ENCODE measurements at regions not wholly inside any gene's neighbourhood (a gene's known extent, or its start where the extent isn't known, plus 50 kb on each side); places are given as distances from the start of the nearest gene placed in this dataset.

- Histone ChIP-seq H3K36me3 (replicated peaks in 1 of 2; ENCODE audit: control extremely low read depth in 1 of 2, control insufficient read depth in 1 of 2, extremely low read depth in 1 of 2, insufficient read depth in 2 of 2, low read length in 1 of 2) (no peaks in the 10 kb centered on the region), H3K27ac (ENCODE audit: low read length in 2 of 2) (no peak overlapping the region), H3K4me3 (ENCODE audit: control extremely low read depth in 1 of 5, extremely low read depth in 1 of 5, insufficient read depth in 1 of 5, low read depth in 2 of 5, low read length in 4 of 5) (no peak overlapping the region), H2AFZ (ENCODE audit: insufficient read depth, low read depth, low read length, poor library complexity, severe bottlenecking) (no peak overlapping the region), H3K4me2 (replicated peaks; ENCODE audit: low read depth, low read length, poor library complexity, severe bottlenecking) (no peak overlapping the region), H3K9me3 (ENCODE audit: control extremely low read depth in 1 of 3, control insufficient read depth in 2 of 3, insufficient read depth in 1 of 3, low read length in 2 of 3) (peaks cover 0 to 3% (median 0%) of the 10 kb centered on the region in 3 donors), H3K9ac (ENCODE audit: low read length) (no peak overlapping the region), H3K79me2 (ENCODE audit: control insufficient read depth, insufficient read depth, low read length) (no peaks in the 10 kb centered on the region), H3K27me3 (replicated peaks in 1 of 4; ENCODE audit: control extremely low read depth in 1 of 4, control insufficient read depth in 3 of 4, insufficient read depth in 4 of 4, low read length in 3 of 4) (peaks cover 0 to 27% (median 6%) of the 10 kb centered on the region in 4 experiments), H4K20me1 (ENCODE audit: control insufficient read depth, insufficient read depth, low read length, poor library complexity, severe bottlenecking) (no peaks in the 10 kb centered on the region), H3K4me1 (ENCODE audit: control insufficient read depth in 2 of 2, insufficient read depth in 2 of 2, low read length in 2 of 2) (no peaks in the 10 kb centered on the region)
- Mint-ChIP-seq H3K4me1 (no peaks in the 10 kb centered on the region), H3K4me3 (no peak overlapping the region), H3K27ac (no peak overlapping the region), H3K9me3 (ENCODE audit: insufficient read depth) (peaks cover 2% of the 10 kb centered on the region), H3K27me3 (peaks cover 32% of the 10 kb centered on the region)
- TF ChIP-seq EZH2 (IDR thresholded peaks at IDR 0.05; ENCODE audit: borderline replicate concordance, insufficient read depth, low read depth, low read length, poor library complexity, severe bottlenecking) (no peak), CTCF (IDR thresholded peaks at IDR 0.05) (no peak)
- POLR2A ChIA-PET: no interaction called here
- intact Hi-C loops (cut with micrococcal nuclease): no loop called here
- DNase-seq: no peak
- CTCF ChIA-PET: no interaction called here
- 58% methylated on average over 2 of the region's 5 CpGs for WGBS (ENCODE audit: insufficient coverage)
- no peak for ATAC-seq (ENCODE audit: low read depth)
Observed at GRCh38 chr6:165844232-165844631, 181.2 kb upstream of the PDE10A start.

GRCh38 chr6:165843568-165844113, 180.6 kb upstream of the PDE10A start:
- intact Hi-C loops (cut with micrococcal nuclease): no loop called here
- H3K27me3 Mint-ChIP-seq: peaks cover 29% of the 10 kb centered on the region

More at GRCh38 chr6:165843568-165844113, 180.6 kb upstream of the PDE10A start:
- DNase-seq (no peak), ATAC-seq (ENCODE audit: low read depth) (no peak)
- no peak overlapping the region for H2AFZ ChIP-seq (ENCODE audit: insufficient read depth, low read depth, low read length, poor library complexity, severe bottlenecking)
- H3K4me3 ChIP-seq (ENCODE audit: control extremely low read depth in 1 of 5, extremely low read depth in 1 of 5, insufficient read depth in 1 of 5, low read depth in 2 of 5, low read length in 4 of 5): no peak overlapping the region
- CTCF ChIA-PET: no interaction called here
- H3K4me1 Mint-ChIP-seq: no peaks in the 10 kb centered on the region
- peaks cover 0 to 3% (median 0%) of the 10 kb centered on the region in 3 donors for H3K9me3 ChIP-seq (ENCODE audit: control extremely low read depth in 1 of 3, control insufficient read depth in 2 of 3, insufficient read depth in 1 of 3, low read length in 2 of 3)
- H3K9ac ChIP-seq (ENCODE audit: low read length): no peak overlapping the region
- peaks cover 0 to 25% (median 6%) of the 10 kb centered on the region in 4 experiments for H3K27me3 ChIP-seq (replicated peaks in 1 of 4; ENCODE audit: control extremely low read depth in 1 of 4, control insufficient read depth in 3 of 4, insufficient read depth in 4 of 4, low read length in 3 of 4)
- no peak overlapping the region for H3K4me3 Mint-ChIP-seq
- peaks cover 2% of the 10 kb centered on the region for H3K9me3 Mint-ChIP-seq (ENCODE audit: insufficient read depth)
- H4K20me1 ChIP-seq (ENCODE audit: control insufficient read depth, insufficient read depth, low read length, poor library complexity, severe bottlenecking): no peaks in the 10 kb centered on the region
- H3K4me2 ChIP-seq (replicated peaks; ENCODE audit: low read depth, low read length, poor library complexity, severe bottlenecking): no peak overlapping the region
- no peaks in the 10 kb centered on the region for H3K4me1 ChIP-seq (ENCODE audit: control insufficient read depth in 2 of 2, insufficient read depth in 2 of 2, low read length in 2 of 2)
- H3K36me3 ChIP-seq (replicated peaks in 1 of 2; ENCODE audit: control extremely low read depth in 1 of 2, control insufficient read depth in 1 of 2, extremely low read depth in 1 of 2, insufficient read depth in 2 of 2, low read length in 1 of 2): no peaks in the 10 kb centered on the region
- POLR2A ChIA-PET: no interaction called here
- no peak overlapping the region for H3K27ac Mint-ChIP-seq
- no peak for TF ChIP-seq CTCF (IDR thresholded peaks at IDR 0.05)
- TF ChIP-seq EZH2 (IDR thresholded peaks at IDR 0.05; ENCODE audit: borderline replicate concordance, insufficient read depth, low read depth, low read length, poor library complexity, severe bottlenecking): no peak
- no peak overlapping the region for H3K27ac ChIP-seq (ENCODE audit: low read length in 2 of 2)
- no peaks in the 10 kb centered on the region for H3K79me2 ChIP-seq (ENCODE audit: control insufficient read depth, insufficient read depth, low read length)
- WGBS (ENCODE audit: insufficient coverage): 75% methylated on average over 9 of the region's 11 CpGs

All from B cell (primary cell).